OCI-LY1 (cell line): ENCODE measurements at regions not wholly inside any gene's neighbourhood (a gene's known extent, or its start where the extent isn't known, plus 50 kb on each side); places are given as distances from the start of the nearest gene placed in this dataset.

ENCODE experiments used
- H2AFZ ChIP-seq: fragments of 200-600 bp; sonication (generic), shearing (Covaris generic); 2 replicates; pipeline ENCODE4 v1.6.0; 2014; ENCODE audit warnings: antibody characterized with exemption, mild to moderate bottlenecking, low read length
- H3F3A ChIP-seq: fragments of 200-600 bp; sonication (generic), shearing (Covaris generic); 2 replicates; pipeline ENCODE4 v1.6.0; 2014; ENCODE audit warnings: mild to moderate bottlenecking, antibody characterized with exemption, low read length, moderate library complexity; ENCODE audit not compliant: insufficient read depth
- H3K27ac ChIP-seq: fragments of 200-600 bp; sonication (generic); 2 replicates; pipeline ENCODE4 v1.5.1; 2014; ENCODE audit warnings: low read length, mixed run types, mild to moderate bottlenecking, low read depth; ENCODE audit not compliant: poor library complexity, severe bottlenecking
- H3K27me3 ChIP-seq: fragments of 200-600 bp; sonication (generic); 2 replicates; pipeline ENCODE4 v1.6.0; 2014; ENCODE audit warnings: antibody characterized with exemption, mild to moderate bottlenecking, low read length, moderate library complexity; ENCODE audit not compliant: insufficient read depth
- H3K36me3 ChIP-seq: fragments of 200-600 bp; sonication (generic); 2 replicates; pipeline ENCODE4 v1.6.1; 2014; ENCODE audit warnings: mild to moderate bottlenecking, antibody characterized with exemption, low read length, moderate library complexity, mixed read lengths; ENCODE audit not compliant: insufficient read depth
- H3K4me1 ChIP-seq: fragments of 200-600 bp; sonication (generic); 2 replicates; pipeline ENCODE4 v1.5.1; 2014; ENCODE audit warnings: mild to moderate bottlenecking, low read length, moderate library complexity; ENCODE audit not compliant: insufficient read depth, severe bottlenecking
- H3K4me2 ChIP-seq: fragments of 200-600 bp; sonication (generic), shearing (Covaris generic); 2 replicates; pipeline ENCODE4 v1.6.1; 2014; ENCODE audit warnings: low read length
- H3K4me3 ChIP-seq: fragments of 200-600 bp; sonication (generic); 2 replicates; pipeline ENCODE4 v1.5.1; 2014; ENCODE audit warnings: low read length, low read depth, mild to moderate bottlenecking, mixed read lengths; ENCODE audit not compliant: poor library complexity, severe bottlenecking
- H3K79me2 ChIP-seq: fragments of 200-600 bp; shearing (Covaris generic); 2 replicates; pipeline ENCODE4 v1.6.1; 2016; ENCODE audit warnings: mixed run types, low read length, mixed read lengths; ENCODE audit not compliant: insufficient read depth
- H3K9ac ChIP-seq: fragments of 200-600 bp; sonication (generic), shearing (Covaris generic); 2 replicates; pipeline ENCODE4 v1.6.1; 2014; ENCODE audit warnings: mild to moderate bottlenecking, low read length, mixed read lengths
- H3K9me2 ChIP-seq: fragments of 200-600 bp; sonication (generic), shearing (Covaris generic); 2 replicates; pipeline ENCODE4 v1.6.1; 2014; ENCODE audit warnings: low read depth, mild to moderate bottlenecking, low read length, mixed read lengths
- H3K9me3 ChIP-seq: fragments of 200-600 bp; shearing (Covaris generic); 2 replicates; pipeline ENCODE4 v1.6.1; 2014; ENCODE audit warnings: low read length, mixed read lengths
- H4K20me1 ChIP-seq: fragments of 200-600 bp; sonication (generic), shearing (Covaris generic); 2 replicates; pipeline ENCODE4 v1.6.0; 2016; ENCODE audit warnings: mild to moderate bottlenecking, low read length; ENCODE audit not compliant: insufficient read depth
- CTCF ChIP-seq: fragments of 200-600 bp; sonication (generic), shearing (Covaris generic); IDR thresholded peaks from 2 replicates; pipeline ENCODE4 v1.5.1; 2017; ENCODE audit warnings: mild to moderate bottlenecking, antibody characterized with exemption, low read length, moderate library complexity, mixed read lengths
- EZH2 ChIP-seq: fragments of 200-600 bp; sonication (generic), shearing (Covaris generic); IDR thresholded peaks from 2 replicates; pipeline ENCODE4 v1.8.0; 2017; ENCODE audit warnings: borderline replicate concordance, mixed run types, mild to moderate bottlenecking, antibody characterized with exemption, low read length, moderate library complexity, mixed read lengths

- Histone ChIP-seq H3K36me3 (no peaks in the 10 kb centered on the region), H3K9me2 (no peaks in the 10 kb centered on the region), H4K20me1 (no peaks in the 10 kb centered on the region), H3K27me3 (no peaks in the 10 kb centered on the region), H3K9ac (no peak overlapping the region), H3F3A (no peaks in the 10 kb centered on the region), H3K27ac (no peak overlapping the region), H2AFZ (no peak overlapping the region), H3K79me2 (no peaks in the 10 kb centered on the region), H3K4me3 (no peak overlapping the region), H3K4me2 (no peak overlapping the region), H3K4me1 (no peaks in the 10 kb centered on the region), H3K9me3 (no peaks in the 10 kb centered on the region)
- TF ChIP-seq CTCF (no peak), EZH2 (no peak)
Measured at GRCh38 chr16:54547052-54547451, 260.5 kb upstream of the IRX3 start.

- Histone ChIP-seq H3K4me3 (no peak overlapping the region), H4K20me1 (no peaks in the 10 kb centered on the region), H3K27ac (no peak overlapping the region), H3K9me2 (no peaks in the 10 kb centered on the region), H3K9ac (no peak overlapping the region), H3K9me3 (no peaks in the 10 kb centered on the region), H3F3A (no peaks in the 10 kb centered on the region), H3K79me2 (no peaks in the 10 kb centered on the region), H3K4me2 (no peak overlapping the region), H3K27me3 (no peaks in the 10 kb centered on the region), H3K36me3 (no peaks in the 10 kb centered on the region), H3K4me1 (no peaks in the 10 kb centered on the region), H2AFZ (no peak overlapping the region)
- no peak for TF ChIP-seq EZH2
- no peak for TF ChIP-seq CTCF
Measured at GRCh38 chr16:54546521-54546920, 259.9 kb upstream of the IRX3 start.

- Histone ChIP-seq H3K4me1 (no peaks in the 10 kb centered on the region), H3K36me3 (no peaks in the 10 kb centered on the region), H3K79me2 (no peaks in the 10 kb centered on the region), H3K9me2 (no peaks in the 10 kb centered on the region), H2AFZ (no peak overlapping the region), H3K9ac (no peak overlapping the region), H3K9me3 (no peaks in the 10 kb centered on the region), H4K20me1 (no peaks in the 10 kb centered on the region), H3F3A (no peaks in the 10 kb centered on the region), H3K4me3 (no peak overlapping the region), H3K4me2 (no peak overlapping the region), H3K27me3 (no peaks in the 10 kb centered on the region), H3K27ac (no peak overlapping the region)
- TF ChIP-seq EZH2: no peak
Measured at GRCh38 chr16:54545854-54546511, 259.4 kb upstream of the IRX3 start.
